SK-N-SH (cell line): ENCODE measurements at regions not wholly inside any gene's neighbourhood (a gene's known extent, or its start where the extent isn't known, plus 50 kb on each side); places are given as distances from the start of the nearest gene placed in this dataset.

ENCODE experiments used
- CTCF ChIA-PET: fragments of 300-600, 350-600 bp; formaldehyde crosslinking; extraction: SDS; loops from one replicate; lab custom pipeline; 2021; lab: Yijun Ruan, JAX
- POLR2A ChIA-PET: fragments of 350-600 bp; sonication (Branson Sonifier 250); formaldehyde crosslinking; extraction: SDS; loops from one replicate; lab custom pipeline; 2020; ENCODE audit warnings: antibody characterized with exemption, inconsistent platforms; lab: Yijun Ruan, JAX
- DNase-seq: peaks from one replicate; pipeline ENCODE4 v3.0.0; 2012
- H2AFZ ChIP-seq: fragments of 200-600 bp; sonication (generic); 2 replicates; pipeline ENCODE4 v1.8.1; 2016; ENCODE audit warnings: antibody characterized with exemption, mild to moderate bottlenecking, low read depth
- H3F3A ChIP-seq: fragments of 200-600 bp; sonication (generic); replicated peaks from 2 replicates; pipeline ENCODE3; 2016; ENCODE audit warnings: antibody characterized with exemption, mild to moderate bottlenecking; ENCODE audit not compliant: insufficient read depth
- H3K27ac ChIP-seq, 2 experiments: fragments of 200-500 bp in 1 of 2; fragments of 200-600 bp in 1 of 2; sonication (Bioruptor generic) in 1 of 2; sonication (generic), shearing (Covaris generic) in 1 of 2; 2 replicates each; pipeline versions ENCODE4 v1.5.1 to v1.6.1; 2014 to 2016; ENCODE audit warnings: low read depth in 2 of 2, inconsistent platforms in 1 of 2, low read length in 1 of 2, mild to moderate bottlenecking in 1 of 2, mixed read lengths in 1 of 2
- H3K27me3 ChIP-seq: fragments of 200-600 bp; sonication (generic), shearing (Covaris generic); 2 replicates; pipeline ENCODE4 v1.6.1; 2016; ENCODE audit warnings: mixed run types; ENCODE audit not compliant: insufficient read depth
- H3K36me3 ChIP-seq, 2 experiments: fragments of 200-500 bp in 1 of 2; fragments of 200-600 bp in 1 of 2; sonication (Bioruptor generic) in 1 of 2; sonication (generic) in 1 of 2; replicated peaks in 1 of 2; 2 replicates each; pipeline versions ENCODE3 to v1.5.1; 2014 to 2016; ENCODE audit warnings: low read length in 1 of 2, mild to moderate bottlenecking in 1 of 2; ENCODE audit not compliant: insufficient read depth in 2 of 2, control insufficient read depth in 1 of 2
- H3K4me1 ChIP-seq, 2 experiments: fragments of 200-500 bp in 1 of 2; fragments of 200-600 bp in 1 of 2; sonication (Bioruptor generic) in 1 of 2; sonication (generic), shearing (Covaris generic) in 1 of 2; 2 replicates each; pipeline versions ENCODE4 v1.5.1 to v1.6.1; 2014 to 2016; ENCODE audit warnings: low read depth in 1 of 2, low read length in 1 of 2, mixed run types in 1 of 2; ENCODE audit not compliant: insufficient read depth in 2 of 2, control insufficient read depth in 1 of 2
- H3K4me2 ChIP-seq: fragments of 200-600 bp; sonication (generic), shearing (Covaris generic); 2 replicates; pipeline ENCODE4 v1.6.1; 2017; ENCODE audit warnings: mixed run types
- H3K4me3 ChIP-seq, 2 experiments: fragments of 200-500 bp in 1 of 2; fragments of 200-600 bp in 1 of 2; sonication (Bioruptor generic) in 1 of 2; sonication (generic), shearing (Covaris generic) in 1 of 2; 2 replicates each; pipeline versions ENCODE4 v1.5.1 to v1.8.1; 2014 to 2016; ENCODE audit warnings: low read depth in 2 of 2, inconsistent platforms in 1 of 2, low read length in 1 of 2, mild to moderate bottlenecking in 1 of 2, mixed read lengths in 1 of 2, moderate library complexity in 1 of 2
- H3K79me2 ChIP-seq: fragments of 200-600 bp; sonication (generic); 2 replicates; pipeline ENCODE4 v1.8.1; 2017; ENCODE audit warnings: mild to moderate bottlenecking; ENCODE audit not compliant: insufficient read depth
- H3K9ac ChIP-seq: fragments of 200-600 bp; sonication (generic); 2 replicates; pipeline ENCODE4 v1.6.1; 2017; ENCODE audit warnings: mixed run types
- H3K9me2 ChIP-seq: fragments of 200-600 bp; sonication (generic); 2 replicates; pipeline ENCODE4 v1.6.1; 2017; ENCODE audit warnings: mixed run types
- H3K9me3 ChIP-seq: fragments of 200-600 bp; sonication (generic); 2 replicates; pipeline ENCODE4 v1.6.1; 2017; ENCODE audit warnings: mixed run types, mild to moderate bottlenecking, moderate library complexity
- H4K20me1 ChIP-seq: fragments of 200-600 bp; sonication (generic); 2 replicates; pipeline ENCODE4 v1.6.1; 2017; ENCODE audit warnings: mild to moderate bottlenecking, mixed run types; ENCODE audit not compliant: insufficient read depth
- CHD2 ChIP-seq: fragments of 150-350 bp; IDR thresholded peaks from 2 replicates; pipeline ENCODE4 v1.6.1; 2018; ENCODE audit warnings: low read length; ENCODE audit not compliant: partially characterized antibody
- CTCF ChIP-seq: fragments of 200-600 bp; sonication (generic); IDR thresholded peaks from 2 replicates; pipeline ENCODE4 v1.6.1; 2017; ENCODE audit warnings: antibody characterized with exemption, mild to moderate bottlenecking, moderate library complexity
- ELF1 ChIP-seq: IDR thresholded peaks from 2 replicates; pipeline ENCODE4 v1.4.0; 2012
- EP300 ChIP-seq, 2 experiments: IDR thresholded peaks; 2 replicates each; pipeline versions ENCODE4 v1.4.0 to v1.6.1; 2012; ENCODE audit warnings: borderline replicate concordance in 1 of 2, low read depth in 1 of 2, low read length in 1 of 2
- EZH2phosphoT487 ChIP-seq: fragments of 200-600 bp; sonication (generic); IDR thresholded peaks from 2 replicates; pipeline ENCODE4 v1.6.1; 2017; ENCODE audit warnings: low read depth, mixed run types, mild to moderate bottlenecking, antibody characterized with exemption, moderate library complexity, borderline replicate concordance
- FOSL2 ChIP-seq: IDR thresholded peaks from 2 replicates; pipeline ENCODE4 v1.4.0; 2012; ENCODE audit warnings: low read depth, mild to moderate bottlenecking, moderate library complexity, borderline replicate concordance
- FOXJ3 ChIP-seq: sonication (generic); formaldehyde crosslinking; IDR thresholded peaks from 2 replicates; pipeline ENCODE4 v1.5.1; 2020; ENCODE audit warnings: mild to moderate bottlenecking, missing genetic modification reagents
- FOXM1 ChIP-seq: IDR thresholded peaks from 2 replicates; pipeline ENCODE4 v1.4.0; 2012; ENCODE audit warnings: low read depth, mild to moderate bottlenecking
- GABPA ChIP-seq: IDR thresholded peaks from 2 replicates; pipeline ENCODE4 v1.4.0; 2012; ENCODE audit warnings: low read depth, mild to moderate bottlenecking
- JUND ChIP-seq: IDR thresholded peaks from 2 replicates; pipeline ENCODE4 v1.4.0; 2012
- MAX ChIP-seq: IDR thresholded peaks from 2 replicates; pipeline ENCODE4 v1.4.0; 2012; ENCODE audit warnings: low read depth
- MEF2A ChIP-seq: IDR thresholded peaks from 2 replicates; pipeline ENCODE4 v1.4.0; 2012; ENCODE audit warnings: low read depth, borderline replicate concordance
- MXI1 ChIP-seq: IDR thresholded peaks from 2 replicates; pipeline ENCODE4 v1.6.1; 2012; ENCODE audit warnings: mild to moderate bottlenecking, low read depth, low read length, improper control_type of control experiment
- PBX3 ChIP-seq: IDR thresholded peaks from 2 replicates; pipeline ENCODE4; 2012
- POLR2AphosphoS5 ChIP-seq: IDR thresholded peaks from 2 replicates; pipeline ENCODE4 v1.6.1; 2012; ENCODE audit warnings: low read depth, low read length
- RAD21 ChIP-seq: IDR thresholded peaks from 2 replicates; pipeline ENCODE4 v1.6.1; 2012; ENCODE audit warnings: mild to moderate bottlenecking, low read length
- RCOR1 ChIP-seq: fragments of 150-350 bp; IDR thresholded peaks from 2 replicates; pipeline ENCODE4 v1.6.1; 2017; ENCODE audit warnings: antibody characterized with exemption, low read length
- SIN3A ChIP-seq: IDR thresholded peaks from 2 replicates; pipeline ENCODE4 v1.6.1; 2012; ENCODE audit warnings: low read depth, mild to moderate bottlenecking, low read length, moderate library complexity, borderline replicate concordance
- SMC3 ChIP-seq: IDR thresholded peaks from 2 replicates; pipeline ENCODE4 v1.6.1; 2012; ENCODE audit warnings: low read depth, low read length, improper control_type of control experiment
- TAF1 ChIP-seq: IDR thresholded peaks from 2 replicates; pipeline ENCODE4 v1.6.1; 2012; ENCODE audit warnings: low read depth, mild to moderate bottlenecking, low read length, moderate library complexity, borderline replicate concordance
- TCF12 ChIP-seq: IDR thresholded peaks from 2 replicates; pipeline ENCODE4 v1.4.0; 2012
- WGBS: methylation state at CpG from one replicate; pipeline ENCODE4 v1.1.6; 2017; ENCODE audit warnings: low lambda C conversion rate; 5-methylcytosine and 5-hydroxymethylcytosine counted together
- TF ChIP-seq, protein P1 (sequence below): fragments of 150-350 bp; IDR thresholded peaks from 2 replicates; pipeline ENCODE4 v1.6.1; 2016; ENCODE audit warnings: mild to moderate bottlenecking, low read depth, low read length

GRCh38 chr1:29563092-29563491 is 326.8 kb downstream of the PTPRU start:
- Histone ChIP-seq H3K9me2 (no peaks in the 10 kb centered on the region), H3K4me3 (no peak overlapping the region), H3K4me2 (no peak overlapping the region), H3K36me3 (no peaks in the 10 kb centered on the region), H3K9me3 (peaks cover 4% of the 10 kb centered on the region; the same call in 1 of the 2 replicates), H3K4me1 (no peaks in the 10 kb centered on the region), H3K27me3 (no peaks in the 10 kb centered on the region), H3K27ac (no peak overlapping the region), H3K9ac (no peak overlapping the region), H3K79me2 (no peaks in the 10 kb centered on the region), H4K20me1 (no peaks in the 10 kb centered on the region), H3F3A (no peaks in the 10 kb centered on the region), H2AFZ (no peak overlapping the region)
- no peak for DNase-seq
- POLR2A ChIA-PET, result interaction anchor here (1.1 kb wide), 1 partner anchor 17 kb away, joined by 3 read pairs; no protein-coding TSS in a partner anchor
- CTCF ChIA-PET, result interaction anchor here (0.6 kb wide), 1 partner anchor 197 kb away, joined by 3 read pairs; no protein-coding TSS in a partner anchor
- TF ChIP-seq MAX, result no peak
- TF ChIP-seq ELF1, result no peak
- TF ChIP-seq SIN3A, result no peak
- no peak for TF ChIP-seq EP300 (IDR thresholded peaks at IDR 0.05; ENCODE audit: borderline replicate concordance in 1 of 2, low read depth in 1 of 2, low read length in 1 of 2)
- TF ChIP-seq SMC3, result no peak
- TF ChIP-seq TAF1, result no peak
- TF ChIP-seq PBX3, result no peak
- TF ChIP-seq RCOR1, result no peak
- TF ChIP-seq GABPA, result no peak
- TF ChIP-seq EZH2phosphoT487, result no peak
- no peak for TF ChIP-seq MXI1
- TF ChIP-seq JUND, result no peak
- no peak for TF ChIP-seq CTCF
- WGBS, result 22% methylated on average over 3 of the region's 3 CpGs

DNA sequence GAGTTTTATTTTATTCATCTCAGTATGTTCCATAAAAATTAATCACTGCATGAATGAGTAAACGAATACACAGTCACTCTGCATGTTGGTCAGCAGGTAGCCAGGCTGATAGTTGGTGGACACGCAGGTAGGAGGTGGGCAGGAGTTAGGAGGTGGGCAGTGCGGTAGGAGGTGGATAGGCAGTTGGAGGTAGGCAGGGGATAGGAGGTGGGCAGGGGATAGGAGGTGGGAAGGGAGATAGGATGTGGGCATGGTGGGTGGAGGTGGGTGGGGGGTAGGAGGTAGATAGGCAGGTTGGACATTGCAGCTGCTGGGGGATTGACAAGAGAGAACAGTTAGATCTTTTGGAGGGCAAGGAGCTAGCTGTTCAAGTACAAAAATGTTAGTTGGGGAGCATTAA is 322.7 kb downstream of the PTPRU start:
- Histone ChIP-seq H3K4me3 (no peak overlapping the region), H3F3A (no peaks in the 10 kb centered on the region), H3K9ac (no peak overlapping the region), H3K36me3 (no peaks in the 10 kb centered on the region), H3K27me3 (no peaks in the 10 kb centered on the region), H3K9me2 (no peaks in the 10 kb centered on the region), H3K4me2 (no peak overlapping the region), H3K9me3 (peaks cover 4% of the 10 kb centered on the region; the same call in 1 of the 2 replicates), H3K27ac (no peak overlapping the region), H2AFZ (no peak overlapping the region), H3K4me1 (peaks cover 0 to 6% of the 10 kb centered on the region in 2 experiments; a peak in 1 of 4 replicates), H4K20me1 (no peaks in the 10 kb centered on the region), H3K79me2 (no peaks in the 10 kb centered on the region)
- 41% methylated on average over 3 of the region's 3 CpGs for WGBS
- TF ChIP-seq TCF12 (no peak), FOXJ3 (CRISPR knock-in tag) (no peak), FOXM1 (no peak), FOSL2 (no peak), CTCF (no peak), CHD2 (no peak), RAD21 (no peak), EZH2phosphoT487 (no peak), POLR2AphosphoS5 (no peak), MEF2A (no peak), ELF1 (no peak), MXI1 (no peak)
- TF ChIP-seq, protein P1, sequence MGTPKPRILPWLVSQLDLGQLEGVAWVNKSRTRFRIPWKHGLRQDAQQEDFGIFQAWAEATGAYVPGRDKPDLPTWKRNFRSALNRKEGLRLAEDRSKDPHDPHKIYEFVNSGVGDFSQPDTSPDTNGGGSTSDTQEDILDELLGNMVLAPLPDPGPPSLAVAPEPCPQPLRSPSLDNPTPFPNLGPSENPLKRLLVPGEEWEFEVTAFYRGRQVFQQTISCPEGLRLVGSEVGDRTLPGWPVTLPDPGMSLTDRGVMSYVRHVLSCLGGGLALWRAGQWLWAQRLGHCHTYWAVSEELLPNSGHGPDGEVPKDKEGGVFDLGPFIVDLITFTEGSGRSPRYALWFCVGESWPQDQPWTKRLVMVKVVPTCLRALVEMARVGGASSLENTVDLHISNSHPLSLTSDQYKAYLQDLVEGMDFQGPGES, result no peak
- DNase-seq, result no peak
- CTCF ChIA-PET, result no interaction called here
- POLR2A ChIA-PET, result no interaction called here
